ENCODE measurements at regions not wholly inside any gene's neighbourhood (a gene's known extent, or its start where the extent isn't known, plus 50 kb on each side); places are given as distances from the start of the nearest gene placed in this dataset.
"Not testable (repeated sequence)": the region's sequence is repeated elsewhere in the genome, so short reads cannot be mapped to it uniquely, and the experiment has no call there.

- DNase-seq: peak in 1 of 2 experiments; percentile 5
These were observed 70.7 kb upstream of the TAB2 start for GRCh38 chr6:149246691-149247384.

- no peak for DNase-seq
These were observed 70.1 kb upstream of the TAB2 start for GRCh38 chr6:149247385-149247763.

- DNase-seq: not testable (repeated sequence)
These were observed 69.2 kb upstream of the TAB2 start for GRCh38 chr6:149248263-149248662.

- DNase-seq: no peak
These were observed 68.7 kb upstream of the TAB2 start for GRCh38 chr6:149248693-149249369.

GRCh38 chr6:149249370-149250357 is 67.8 kb upstream of the TAB2 start:
- no peak for DNase-seq

- DNase-seq: no peak
These were observed 66.6 kb upstream of the TAB2 start for GRCh38 chr6:149250951-149251350.

GRCh38 chr6:149252622-149253021 is 64.9 kb upstream of the TAB2 start:
- DNase-seq: no peak

- DNase-seq: no peak
These were observed 63.3 kb upstream of the TAB2 start for GRCh38 chr6:149254253-149254652.

- DNase-seq: no peak
These were observed 57.8 kb upstream of the TAB2 start for GRCh38 chr6:149259753-149260152.

- DNase-seq: no peak
These were observed 57.2 kb upstream of the TAB2 start for GRCh38 chr6:149260214-149260874.

GRCh38 chr6:149261364-149262040 is 56.0 kb upstream of the TAB2 start:
- no peak for DNase-seq

GRCh38 chr6:149263321-149263720 is 54.2 kb upstream of the TAB2 start:
- DNase-seq: no peak

GRCh38 chr6:149264629-149265028 is 52.9 kb upstream of the TAB2 start:
- no peak for DNase-seq

- DNase-seq: no peak
These were observed 51.6 kb upstream of the TAB2 start for GRCh38 chr6:149265945-149266344.

- no peak for DNase-seq
These were observed 50.9 kb upstream of the TAB2 start for GRCh38 chr6:149266659-149267058.

- DNase-seq: no peak
These were observed 50.4 kb upstream of the TAB2 start for GRCh38 chr6:149267072-149267471.

- DNase-seq: no peak
These were observed 49.9 kb upstream of the TAB2 start for GRCh38 chr6:149267513-149268043.
